ENCODE measurements at regions not wholly inside any gene's neighbourhood (a gene's known extent, or its start where the extent isn't known, plus 50 kb on each side); places are given as distances from the start of the nearest gene placed in this dataset.

DNA sequence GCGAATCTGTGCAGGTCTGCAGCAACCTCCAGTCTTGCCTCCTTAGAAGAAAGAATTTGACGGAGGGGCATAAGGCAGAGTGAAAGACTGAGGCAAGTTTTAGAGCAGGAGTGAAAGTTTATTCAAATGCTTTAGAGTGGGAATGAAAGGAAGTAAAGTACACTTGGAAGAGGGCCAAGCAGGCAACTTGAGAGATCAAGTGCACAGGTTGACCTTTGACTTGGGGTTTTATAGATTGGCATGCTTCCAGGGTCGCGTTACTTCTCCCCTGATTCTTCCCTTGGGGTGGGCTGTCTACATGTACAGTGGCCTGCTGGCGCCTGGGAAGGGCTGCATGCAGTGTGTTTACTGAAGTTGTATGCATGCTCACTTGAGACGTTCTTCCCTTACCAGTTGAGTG, 127.2 kb upstream of the FER start:
- TF ChIP-seq CTCF (IDR thresholded peaks at IDR 0.05): no peak
- no peak for DNase-seq (ENCODE audit: low spot score)
- Histone ChIP-seq H3K27ac (no peak overlapping the region), H3K4me3 (no peak overlapping the region)

DNA sequence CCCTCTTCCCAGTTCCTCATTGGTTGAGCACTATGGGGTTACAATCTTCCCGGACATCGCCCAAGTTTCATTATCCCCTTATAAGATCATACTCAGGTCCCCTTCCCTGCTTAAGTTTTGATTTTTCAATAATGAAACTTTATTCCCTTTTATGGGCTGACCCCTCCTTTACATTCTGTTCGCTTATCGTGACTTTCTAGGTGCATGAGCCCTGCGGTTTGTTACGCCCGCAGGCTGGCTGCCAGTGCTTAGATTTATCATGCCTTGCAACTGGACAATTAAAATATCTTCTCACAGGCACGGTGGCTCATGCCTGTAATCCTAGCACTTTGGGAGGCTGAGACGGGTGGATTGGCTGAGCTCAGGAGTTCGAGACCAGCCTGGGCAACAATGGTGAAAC, 127.9 kb upstream of the FER start:
- Histone ChIP-seq H3K27ac (no peak overlapping the region), H3K4me3 (no peak overlapping the region)
- no peak for DNase-seq (ENCODE audit: low spot score)
- TF ChIP-seq CTCF (IDR thresholded peaks at IDR 0.05): no peak

- no peak for DNase-seq (ENCODE audit: low spot score)
- Histone ChIP-seq H3K27ac (no peak overlapping the region), H3K4me3 (no peak overlapping the region)
- no peak for TF ChIP-seq CTCF (IDR thresholded peaks at IDR 0.05)
Observed at GRCh38 chr5:108617467-108618435, 129.9 kb upstream of the FER start.

DNA sequence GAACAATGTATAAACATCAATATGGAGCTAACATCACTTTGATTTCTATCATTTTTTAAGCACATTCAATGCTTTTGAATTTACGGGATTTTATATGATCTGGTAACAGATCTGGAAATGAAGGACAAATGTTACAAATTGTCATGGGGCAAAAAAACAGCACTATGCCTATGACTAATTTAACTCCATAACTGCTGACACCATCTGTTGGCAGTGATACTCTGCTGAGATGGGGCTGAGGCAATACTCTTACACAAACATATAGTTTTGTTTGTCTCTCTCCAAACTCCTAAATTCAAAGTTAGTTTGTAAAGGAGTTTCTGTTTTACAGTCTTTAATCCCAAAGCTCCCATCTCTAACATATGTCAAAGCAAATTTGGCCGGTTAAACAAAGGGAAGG, 132.5 kb upstream of the FER start:
- Histone ChIP-seq H3K27ac (no peak overlapping the region), H3K4me3 (no peak overlapping the region)
- no peak for TF ChIP-seq CTCF (IDR thresholded peaks at IDR 0.05)
- no peak for DNase-seq (ENCODE audit: low spot score)

- no peak for DNase-seq (ENCODE audit: low spot score)
- Histone ChIP-seq H3K27ac (no peak overlapping the region), H3K4me3 (no peak overlapping the region)
- no peak for TF ChIP-seq CTCF (IDR thresholded peaks at IDR 0.05)
Observed at GRCh38 chr5:108607421-108607820, 140.3 kb upstream of the FER start.

DNA sequence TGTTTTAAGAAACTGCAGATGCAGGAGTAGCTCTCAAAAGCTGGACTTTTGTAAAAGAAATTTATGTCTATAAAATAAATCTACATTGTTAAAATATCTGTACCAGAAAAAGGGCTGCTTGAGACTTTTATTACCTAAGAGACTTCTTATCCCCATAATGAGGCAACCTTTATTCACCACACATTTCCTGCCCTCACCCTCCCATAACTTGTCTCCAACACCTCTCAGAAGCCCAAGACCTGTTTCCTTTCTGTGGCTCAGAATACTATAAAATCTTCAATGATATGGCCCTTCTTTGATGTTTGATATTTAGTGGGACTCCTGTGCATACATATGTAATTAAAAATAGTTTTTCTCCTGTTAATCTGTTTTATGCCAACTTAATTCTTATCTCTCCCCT, 141.5 kb upstream of the FER start:
- no peak overlapping the region for H3K27ac ChIP-seq
- DNase-seq (ENCODE audit: low spot score): no peak
- TF ChIP-seq CTCF (IDR thresholded peaks at IDR 0.05): no peak
- H3K4me3 ChIP-seq: no peak overlapping the region

DNA sequence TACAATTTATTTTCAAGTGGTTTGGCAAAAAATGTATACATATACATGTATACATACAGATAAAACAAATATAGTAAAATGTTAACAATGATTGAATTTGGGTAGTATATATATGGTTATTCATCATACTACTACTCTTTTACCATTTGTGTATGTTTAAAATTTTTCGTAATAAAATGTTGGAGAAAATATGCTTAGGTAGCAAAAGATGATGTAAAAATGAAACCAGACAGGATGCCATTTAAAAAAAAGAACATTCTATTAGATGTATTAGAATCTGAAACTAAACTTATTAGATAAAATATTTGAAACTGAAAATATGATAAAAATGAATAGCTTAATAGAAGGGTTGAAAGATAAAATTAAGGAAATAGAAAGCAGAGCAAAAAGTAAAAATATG, 144.9 kb upstream of the FER start:
- no peak for TF ChIP-seq CTCF (IDR thresholded peaks at IDR 0.05)

More for the DNA sequence above, 144.9 kb upstream of the FER start:
- DNase-seq (ENCODE audit: low spot score): no peak
- no peak overlapping the region for H3K27ac ChIP-seq
- no peak overlapping the region for H3K4me3 ChIP-seq
